22Rv1 (cell line): ENCODE measurements at regions not wholly inside any gene's neighbourhood (a gene's known extent, or its start where the extent isn't known, plus 50 kb on each side); places are given as distances from the start of the nearest gene placed in this dataset.
A peak's percentile ranks its signal among the peaks of the same experiment; 100 is the strongest.

Experiments
- CTCF ChIP-seq: fragments of 450-650 bp; IDR thresholded peaks from 2 replicates; pipeline ENCODE4 v1.5.1; 2017; ENCODE audit warnings: mild to moderate bottlenecking
- ZFX ChIP-seq: fragments of 450-650 bp; IDR thresholded peaks from 2 replicates; pipeline ENCODE4 v1.6.1; 2017; ENCODE audit warnings: antibody characterized with exemption, borderline replicate concordance

GRCh38 chr7:42690794-42691639 is 220.9 kb downstream of the C7orf25 start:
- TF ChIP-seq CTCF = peak; percentile 65
- no peak for TF ChIP-seq ZFX
